KMS-11 (cell line): ENCODE measurements at regions not wholly inside any gene's neighbourhood (a gene's known extent, or its start where the extent isn't known, plus 50 kb on each side); places are given as distances from the start of the nearest gene placed in this dataset.

Source experiments
- H2AFZ ChIP-seq: fragments of 200-600 bp; sonication (generic); 2 replicates; pipeline ENCODE4 v1.6.1; 2016; ENCODE audit warnings: antibody characterized with exemption, mixed run types, low read depth
- H3K27ac ChIP-seq: fragments of 200-600 bp; sonication (generic); 2 replicates; pipeline ENCODE4 v1.6.1; 2016; ENCODE audit warnings: mild to moderate bottlenecking, mixed run types
- H3K27me3 ChIP-seq: fragments of 200-600 bp; sonication (generic); 2 replicates; pipeline ENCODE4 v1.6.1; 2017; ENCODE audit warnings: mild to moderate bottlenecking, low read depth, mixed run types, moderate library complexity; ENCODE audit not compliant: insufficient read depth
- H3K36me3 ChIP-seq: fragments of 200-600 bp; sonication (generic); 2 replicates; pipeline ENCODE4 v1.6.1; 2017; ENCODE audit warnings: mild to moderate bottlenecking, mixed run types; ENCODE audit not compliant: insufficient read depth
- H3K4me1 ChIP-seq: fragments of 200-600 bp; sonication (generic); 2 replicates; pipeline ENCODE4 v1.6.1; 2016; ENCODE audit warnings: mild to moderate bottlenecking, low read depth, mixed run types; ENCODE audit not compliant: poor library complexity, severe bottlenecking
- H3K4me2 ChIP-seq: fragments of 200-600 bp; sonication (generic); 2 replicates; pipeline ENCODE4 v1.7.0; 2016; ENCODE audit warnings: mild to moderate bottlenecking, mixed run types
- H3K4me3 ChIP-seq: fragments of 200-600 bp; sonication (generic); IDR thresholded peaks from 2 replicates; pipeline ENCODE4 v1.6.1; 2017; ENCODE audit warnings: low read depth, low read length, mixed read lengths; ENCODE audit not compliant: insufficient read depth
- H3K79me2 ChIP-seq: fragments of 200-600 bp; sonication (generic); 2 replicates; pipeline ENCODE4 v1.6.1; 2016; ENCODE audit warnings: low read depth, mixed run types; ENCODE audit not compliant: insufficient read depth
- H3K9ac ChIP-seq: fragments of 200-600 bp; sonication (generic); 2 replicates; pipeline ENCODE4 v1.6.1; 2016; ENCODE audit warnings: mild to moderate bottlenecking, mixed run types
- H4K20me1 ChIP-seq: fragments of 200-600 bp; sonication (generic); 2 replicates; pipeline ENCODE4 v1.6.1; 2016; ENCODE audit warnings: mild to moderate bottlenecking, mixed run types; ENCODE audit not compliant: insufficient read depth
- TF ChIP-seq, protein P1 (sequence below): fragments of 200-600 bp; sonication (generic); conservative IDR thresholded peaks from 2 replicates; pipeline ENCODE4 v1.6.1; 2017; ENCODE audit warnings: low read depth, mild to moderate bottlenecking, antibody characterized with exemption, low read length, moderate library complexity, mixed read lengths

DNA sequence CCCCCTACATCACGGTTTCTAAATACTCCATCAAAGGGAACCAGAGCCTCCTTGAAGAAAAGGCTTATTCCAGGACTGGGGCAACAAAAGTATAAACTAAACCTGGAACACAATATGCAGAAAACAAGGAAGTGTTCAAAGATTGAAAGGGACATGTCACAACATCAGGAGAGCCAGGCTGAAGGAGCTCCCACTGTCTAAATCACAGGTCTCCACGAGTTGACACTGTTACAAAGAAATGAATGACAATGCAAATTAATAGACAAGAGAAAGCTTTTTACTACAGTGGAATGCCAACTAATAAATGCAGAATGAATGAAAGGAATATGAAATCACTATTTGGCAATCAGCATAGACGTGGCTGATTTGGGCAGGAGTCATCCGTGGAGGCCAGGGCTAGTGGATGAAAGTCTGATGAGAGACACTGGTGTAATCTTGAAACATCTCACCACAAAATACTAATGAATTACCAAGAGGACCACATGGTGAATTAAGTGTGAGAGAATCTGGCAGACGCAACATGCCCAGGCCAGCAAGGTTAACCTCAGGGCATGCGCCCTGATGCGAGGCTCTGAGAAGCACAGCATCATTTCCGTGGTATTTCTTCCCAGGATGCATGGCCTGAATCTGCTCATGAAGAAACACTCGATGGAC lies 123.8 kb upstream of the TJP1 start:
- TF ChIP-seq, protein P1, sequence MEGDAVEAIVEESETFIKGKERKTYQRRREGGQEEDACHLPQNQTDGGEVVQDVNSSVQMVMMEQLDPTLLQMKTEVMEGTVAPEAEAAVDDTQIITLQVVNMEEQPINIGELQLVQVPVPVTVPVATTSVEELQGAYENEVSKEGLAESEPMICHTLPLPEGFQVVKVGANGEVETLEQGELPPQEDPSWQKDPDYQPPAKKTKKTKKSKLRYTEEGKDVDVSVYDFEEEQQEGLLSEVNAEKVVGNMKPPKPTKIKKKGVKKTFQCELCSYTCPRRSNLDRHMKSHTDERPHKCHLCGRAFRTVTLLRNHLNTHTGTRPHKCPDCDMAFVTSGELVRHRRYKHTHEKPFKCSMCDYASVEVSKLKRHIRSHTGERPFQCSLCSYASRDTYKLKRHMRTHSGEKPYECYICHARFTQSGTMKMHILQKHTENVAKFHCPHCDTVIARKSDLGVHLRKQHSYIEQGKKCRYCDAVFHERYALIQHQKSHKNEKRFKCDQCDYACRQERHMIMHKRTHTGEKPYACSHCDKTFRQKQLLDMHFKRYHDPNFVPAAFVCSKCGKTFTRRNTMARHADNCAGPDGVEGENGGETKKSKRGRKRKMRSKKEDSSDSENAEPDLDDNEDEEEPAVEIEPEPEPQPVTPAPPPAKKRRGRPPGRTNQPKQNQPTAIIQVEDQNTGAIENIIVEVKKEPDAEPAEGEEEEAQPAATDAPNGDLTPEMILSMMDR, result no peak
- no peaks in the 10 kb centered on the region for H3K79me2 ChIP-seq
- no peaks in the 10 kb centered on the region for H3K36me3 ChIP-seq
- H3K9ac ChIP-seq, result no peak overlapping the region
- no peak overlapping the region for H3K4me3 ChIP-seq
- H2AFZ ChIP-seq, result no peak overlapping the region
- no peak overlapping the region for H3K4me2 ChIP-seq
- no peak overlapping the region for H3K27ac ChIP-seq
- H3K27me3 ChIP-seq, result no peaks in the 10 kb centered on the region
- no peaks in the 10 kb centered on the region for H4K20me1 ChIP-seq
- no peaks in the 10 kb centered on the region for H3K4me1 ChIP-seq

DNA sequence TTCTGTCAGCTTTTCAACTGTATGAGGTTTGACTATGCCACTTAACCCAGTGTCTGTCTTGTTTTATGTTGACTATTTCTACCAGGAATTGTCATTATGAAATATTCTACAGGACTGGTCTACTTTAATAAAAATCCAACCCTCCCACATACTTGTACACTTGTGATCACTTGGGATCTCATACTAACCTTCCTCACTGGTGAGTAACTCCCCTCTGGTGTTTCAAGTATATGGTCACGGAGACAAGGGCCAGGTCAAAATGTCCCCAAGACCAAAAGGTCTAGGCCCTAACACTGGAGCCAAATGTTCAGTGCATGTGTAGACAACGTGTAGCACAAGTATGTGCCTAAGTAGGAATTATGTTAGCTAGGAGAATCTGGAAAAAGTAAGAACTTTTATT lies 122.7 kb upstream of the TJP1 start:
- Histone ChIP-seq H3K4me3 (no peak overlapping the region), H4K20me1 (no peaks in the 10 kb centered on the region), H3K4me2 (no peak overlapping the region), H3K4me1 (no peaks in the 10 kb centered on the region), H3K27me3 (no peaks in the 10 kb centered on the region), H3K79me2 (no peaks in the 10 kb centered on the region), H2AFZ (no peak overlapping the region), H3K27ac (no peak overlapping the region), H3K9ac (no peak overlapping the region), H3K36me3 (no peaks in the 10 kb centered on the region)
- TF ChIP-seq, protein P1, result no peak

DNA sequence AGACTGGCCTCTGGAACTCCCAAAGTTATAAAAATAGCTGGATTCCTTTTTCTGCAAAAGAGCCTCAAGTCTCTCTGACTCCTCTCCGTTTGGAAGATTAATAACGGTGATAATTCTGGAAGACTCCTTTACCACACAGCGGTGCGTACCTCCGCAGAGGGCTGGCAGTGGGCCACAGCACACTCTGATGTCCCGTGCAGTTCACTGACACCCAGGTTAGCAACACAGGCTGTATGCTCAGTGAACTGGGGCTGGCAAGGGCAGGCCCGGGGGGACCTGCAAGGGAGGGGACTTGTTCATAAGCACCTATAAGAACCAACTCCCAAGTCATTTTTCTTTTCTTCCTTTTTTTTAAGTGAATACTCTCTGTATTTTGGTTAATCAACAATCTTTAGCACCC lies 120.3 kb upstream of the TJP1 start:
- Histone ChIP-seq H3K4me2 (no peak overlapping the region), H3K4me3 (no peak overlapping the region), H3K27ac (no peak overlapping the region), H4K20me1 (no peaks in the 10 kb centered on the region), H3K36me3 (no peaks in the 10 kb centered on the region), H3K9ac (no peak overlapping the region), H3K4me1 (no peaks in the 10 kb centered on the region), H2AFZ (no peak overlapping the region), H3K27me3 (no peaks in the 10 kb centered on the region), H3K79me2 (no peaks in the 10 kb centered on the region)
- TF ChIP-seq, protein P1, result no peak

DNA sequence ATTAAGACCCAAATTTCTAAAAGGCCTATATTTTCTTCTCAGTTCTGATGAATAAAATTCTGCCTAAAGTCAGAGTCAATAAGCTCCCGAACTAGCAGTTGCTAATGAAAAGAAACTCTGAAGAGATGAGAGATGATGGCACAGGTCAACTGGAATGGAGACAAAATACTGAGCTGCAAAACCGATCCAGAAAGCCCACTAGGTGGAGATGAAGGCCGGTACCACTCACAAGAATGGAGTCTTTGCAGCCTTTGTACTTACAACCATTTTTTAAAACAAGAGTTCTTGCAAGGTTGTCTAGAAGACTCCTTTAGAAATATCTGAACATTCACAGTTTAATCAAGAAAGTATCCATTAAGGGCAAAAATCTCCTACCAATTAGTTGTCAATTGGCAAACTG lies 119.9 kb upstream of the TJP1 start:
- no peak overlapping the region for H3K4me3 ChIP-seq
- H3K27me3 ChIP-seq, result no peaks in the 10 kb centered on the region
- TF ChIP-seq, protein P1, result no peak
- H3K27ac ChIP-seq, result no peak overlapping the region
- no peak overlapping the region for H3K9ac ChIP-seq
- no peak overlapping the region for H3K4me2 ChIP-seq
- no peak overlapping the region for H2AFZ ChIP-seq
- no peaks in the 10 kb centered on the region for H4K20me1 ChIP-seq
- no peaks in the 10 kb centered on the region for H3K4me1 ChIP-seq
- no peaks in the 10 kb centered on the region for H3K36me3 ChIP-seq
- no peaks in the 10 kb centered on the region for H3K79me2 ChIP-seq
